ENCODE measurements at regions not wholly inside any gene's neighbourhood (a gene's known extent, or its start where the extent isn't known, plus 50 kb on each side); places are given as distances from the start of the nearest gene placed in this dataset.

DNA sequence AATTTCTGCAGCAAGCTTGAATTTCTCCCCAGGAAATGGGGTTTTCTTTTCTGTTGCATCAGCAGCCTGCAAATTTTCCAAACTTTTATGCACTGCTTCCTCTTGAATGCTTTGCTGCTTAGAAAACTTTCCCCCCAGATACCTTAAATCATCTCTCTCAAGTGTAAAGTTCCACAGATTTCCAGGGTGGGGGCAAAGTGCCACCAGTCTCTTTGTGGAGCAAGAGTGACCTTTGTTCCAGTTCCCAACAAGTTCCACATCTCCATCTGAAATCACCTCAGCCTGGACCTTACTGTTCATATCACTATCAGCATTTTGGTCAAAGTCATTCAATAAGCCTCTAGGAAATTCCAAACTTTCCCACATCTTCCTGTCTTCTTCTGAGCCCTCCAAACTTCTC lies 241.6 kb upstream of the TMTC1 start:
- POLR2A ChIA-PET, result no interaction called here
- Histone ChIP-seq H3K9me3 (ENCODE audit: control insufficient read depth, insufficient read depth, low read depth, low read length) (no peaks in the 10 kb centered on the region), H3K4me3 (ENCODE audit: low read depth, low read length) (no peak overlapping the region), H3K36me3 (ENCODE audit: control insufficient read depth in 2 of 2, insufficient read depth in 1 of 2, low read length in 2 of 2) (no peaks in the 10 kb centered on the region), H3K27ac (ENCODE audit: extremely low read depth, low read depth, low read length) (no peak overlapping the region), H3K4me1 (ENCODE audit: control insufficient read depth, insufficient read depth, low read length) (no peaks in the 10 kb centered on the region)
- TF ChIP-seq, protein P1, sequence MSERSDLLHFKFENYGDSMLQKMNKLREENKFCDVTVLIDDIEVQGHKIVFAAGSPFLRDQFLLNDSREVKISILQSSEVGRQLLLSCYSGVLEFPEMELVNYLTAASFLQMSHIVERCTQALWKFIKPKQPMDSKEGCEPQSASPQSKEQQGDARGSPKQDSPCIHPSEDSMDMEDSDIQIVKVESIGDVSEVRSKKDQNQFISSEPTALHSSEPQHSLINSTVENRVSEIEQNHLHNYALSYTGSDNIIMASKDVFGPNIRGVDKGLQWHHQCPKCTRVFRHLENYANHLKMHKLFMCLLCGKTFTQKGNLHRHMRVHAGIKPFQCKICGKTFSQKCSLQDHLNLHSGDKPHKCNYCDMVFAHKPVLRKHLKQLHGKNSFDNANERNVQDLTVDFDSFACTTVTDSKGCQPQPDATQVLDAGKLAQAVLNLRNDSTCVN (tag by site-specific recombination; optimal IDR thresholded peaks at IDR 0.05), result no peak
- TF ChIP-seq, protein P2, sequence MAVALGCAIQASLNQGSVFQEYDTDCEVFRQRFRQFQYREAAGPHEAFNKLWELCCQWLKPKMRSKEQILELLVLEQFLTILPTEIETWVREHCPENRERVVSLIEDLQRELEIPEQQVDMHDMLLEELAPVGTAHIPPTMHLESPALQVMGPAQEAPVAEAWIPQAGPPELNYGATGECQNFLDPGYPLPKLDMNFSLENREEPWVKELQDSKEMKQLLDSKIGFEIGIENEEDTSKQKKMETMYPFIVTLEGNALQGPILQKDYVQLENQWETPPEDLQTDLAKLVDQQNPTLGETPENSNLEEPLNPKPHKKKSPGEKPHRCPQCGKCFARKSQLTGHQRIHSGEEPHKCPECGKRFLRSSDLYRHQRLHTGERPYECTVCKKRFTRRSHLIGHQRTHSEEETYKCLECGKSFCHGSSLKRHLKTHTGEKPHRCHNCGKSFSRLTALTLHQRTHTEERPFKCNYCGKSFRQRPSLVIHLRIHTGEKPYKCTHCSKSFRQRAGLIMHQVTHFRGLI (tag by site-specific recombination; IDR thresholded peaks at IDR 0.05), result no peak
- TF ChIP-seq ZNF785 (tag by site-specific recombination; IDR thresholded peaks at IDR 0.05) (no peak), FEZF1 (tag by site-specific recombination; IDR thresholded peaks at IDR 0.05) (no peak), ZNF791 (tag by site-specific recombination; IDR thresholded peaks at IDR 0.05) (no peak), ZEB2 (tag by site-specific recombination; IDR thresholded peaks at IDR 0.05) (no peak)
- CTCF ChIA-PET, result no interaction called here

DNA sequence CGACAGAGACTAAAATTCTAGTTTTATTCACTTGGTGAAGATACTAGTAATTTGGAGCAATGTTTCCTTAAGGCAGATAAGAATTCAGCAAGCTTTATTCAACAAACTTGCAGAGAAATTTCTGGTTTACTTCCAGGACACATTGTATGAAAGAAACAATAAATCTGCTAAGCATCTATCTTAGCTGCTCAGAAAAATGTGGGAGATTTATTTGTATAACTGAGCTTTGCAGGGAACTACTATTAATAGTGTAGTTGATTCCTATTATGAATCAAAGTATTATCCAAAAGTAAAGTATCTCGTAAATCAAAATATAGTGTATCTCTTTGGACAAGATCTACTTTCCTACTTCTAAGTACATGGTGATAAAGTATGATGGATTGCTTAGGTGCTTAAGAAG lies 239.4 kb upstream of the TMTC1 start:
- TF ChIP-seq ZNF138 (tag by site-specific recombination; IDR thresholded peaks at IDR 0.05; ENCODE audit: borderline replicate concordance) (no peak), ZNF221 (tag by site-specific recombination; IDR thresholded peaks at IDR 0.05; ENCODE audit: borderline replicate concordance) (no peak), ZFP37 (tag by site-specific recombination; IDR thresholded peaks at IDR 0.05) (no peak), ZNF514 (tag by site-specific recombination; IDR thresholded peaks at IDR 0.05) (no peak), ZNF747 (tag by site-specific recombination; IDR thresholded peaks at IDR 0.05) (no peak), ZNF202 (tag by site-specific recombination; IDR thresholded peaks at IDR 0.05; ENCODE audit: borderline replicate concordance) (no peak), ZNF416 (tag by site-specific recombination; IDR thresholded peaks at IDR 0.05) (no peak), YY1 (tag by site-specific recombination; IDR thresholded peaks at IDR 0.05) (no peak), ZNF169 (tag by site-specific recombination; IDR thresholded peaks at IDR 0.05) (no peak), ZNF426 (tag by site-specific recombination; IDR thresholded peaks at IDR 0.05) (no peak), ZNF626 (tag by site-specific recombination; IDR thresholded peaks at IDR 0.05) (no peak), GLIS2 (tag by site-specific recombination; IDR thresholded peaks at IDR 0.05) (no peak), KLF10 (tag by site-specific recombination; IDR thresholded peaks at IDR 0.05) (no peak), SP2 (tag by site-specific recombination; IDR thresholded peaks at IDR 0.05) (no peak)
- TF ChIP-seq, protein P3, sequence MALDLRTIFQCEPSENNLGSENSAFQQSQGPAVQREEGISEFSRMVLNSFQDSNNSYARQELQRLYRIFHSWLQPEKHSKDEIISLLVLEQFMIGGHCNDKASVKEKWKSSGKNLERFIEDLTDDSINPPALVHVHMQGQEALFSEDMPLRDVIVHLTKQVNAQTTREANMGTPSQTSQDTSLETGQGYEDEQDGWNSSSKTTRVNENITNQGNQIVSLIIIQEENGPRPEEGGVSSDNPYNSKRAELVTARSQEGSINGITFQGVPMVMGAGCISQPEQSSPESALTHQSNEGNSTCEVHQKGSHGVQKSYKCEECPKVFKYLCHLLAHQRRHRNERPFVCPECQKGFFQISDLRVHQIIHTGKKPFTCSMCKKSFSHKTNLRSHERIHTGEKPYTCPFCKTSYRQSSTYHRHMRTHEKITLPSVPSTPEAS (tag by site-specific recombination; IDR thresholded peaks at IDR 0.05), result no peak
- TF ChIP-seq, protein P4, sequence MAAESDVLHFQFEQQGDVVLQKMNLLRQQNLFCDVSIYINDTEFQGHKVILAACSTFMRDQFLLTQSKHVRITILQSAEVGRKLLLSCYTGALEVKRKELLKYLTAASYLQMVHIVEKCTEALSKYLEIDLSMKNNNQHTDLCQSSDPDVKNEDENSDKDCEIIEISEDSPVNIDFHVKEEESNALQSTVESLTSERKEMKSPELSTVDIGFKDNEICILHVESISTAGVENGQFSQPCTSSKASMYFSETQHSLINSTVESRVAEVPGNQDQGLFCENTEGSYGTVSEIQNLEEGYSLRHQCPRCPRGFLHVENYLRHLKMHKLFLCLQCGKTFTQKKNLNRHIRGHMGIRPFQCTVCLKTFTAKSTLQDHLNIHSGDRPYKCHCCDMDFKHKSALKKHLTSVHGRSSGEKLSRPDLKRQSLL (tag by site-specific recombination; IDR thresholded peaks at IDR 0.05), result no peak
- TF ChIP-seq, protein P5, sequence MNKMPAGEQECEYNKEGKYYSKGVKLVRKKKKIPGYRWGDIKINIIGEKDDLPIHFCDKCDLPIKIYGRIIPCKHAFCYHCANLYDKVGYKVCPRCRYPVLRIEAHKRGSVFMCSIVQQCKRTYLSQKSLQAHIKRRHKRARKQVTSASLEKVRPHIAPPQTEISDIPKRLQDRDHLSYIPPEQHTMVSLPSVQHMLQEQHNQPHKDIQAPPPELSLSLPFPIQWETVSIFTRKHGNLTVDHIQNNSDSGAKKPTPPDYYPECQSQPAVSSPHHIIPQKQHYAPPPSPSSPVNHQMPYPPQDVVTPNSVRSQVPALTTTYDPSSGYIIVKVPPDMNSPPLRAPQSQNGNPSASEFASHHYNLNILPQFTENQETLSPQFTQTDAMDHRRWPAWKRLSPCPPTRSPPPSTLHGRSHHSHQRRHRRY (tag by site-specific recombination; IDR thresholded peaks at IDR 0.05), result no peak
- TF ChIP-seq, protein P6, sequence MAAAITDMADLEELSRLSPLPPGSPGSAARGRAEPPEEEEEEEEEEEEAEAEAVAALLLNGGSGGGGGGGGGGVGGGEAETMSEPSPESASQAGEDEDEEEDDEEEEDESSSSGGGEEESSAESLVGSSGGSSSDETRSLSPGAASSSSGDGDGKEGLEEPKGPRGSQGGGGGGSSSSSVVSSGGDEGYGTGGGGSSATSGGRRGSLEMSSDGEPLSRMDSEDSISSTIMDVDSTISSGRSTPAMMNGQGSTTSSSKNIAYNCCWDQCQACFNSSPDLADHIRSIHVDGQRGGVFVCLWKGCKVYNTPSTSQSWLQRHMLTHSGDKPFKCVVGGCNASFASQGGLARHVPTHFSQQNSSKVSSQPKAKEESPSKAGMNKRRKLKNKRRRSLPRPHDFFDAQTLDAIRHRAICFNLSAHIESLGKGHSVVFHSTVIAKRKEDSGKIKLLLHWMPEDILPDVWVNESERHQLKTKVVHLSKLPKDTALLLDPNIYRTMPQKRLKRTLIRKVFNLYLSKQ (tag by site-specific recombination; IDR thresholded peaks at IDR 0.05; ENCODE audit: borderline replicate concordance), result no peak
- TF ChIP-seq, protein P7, sequence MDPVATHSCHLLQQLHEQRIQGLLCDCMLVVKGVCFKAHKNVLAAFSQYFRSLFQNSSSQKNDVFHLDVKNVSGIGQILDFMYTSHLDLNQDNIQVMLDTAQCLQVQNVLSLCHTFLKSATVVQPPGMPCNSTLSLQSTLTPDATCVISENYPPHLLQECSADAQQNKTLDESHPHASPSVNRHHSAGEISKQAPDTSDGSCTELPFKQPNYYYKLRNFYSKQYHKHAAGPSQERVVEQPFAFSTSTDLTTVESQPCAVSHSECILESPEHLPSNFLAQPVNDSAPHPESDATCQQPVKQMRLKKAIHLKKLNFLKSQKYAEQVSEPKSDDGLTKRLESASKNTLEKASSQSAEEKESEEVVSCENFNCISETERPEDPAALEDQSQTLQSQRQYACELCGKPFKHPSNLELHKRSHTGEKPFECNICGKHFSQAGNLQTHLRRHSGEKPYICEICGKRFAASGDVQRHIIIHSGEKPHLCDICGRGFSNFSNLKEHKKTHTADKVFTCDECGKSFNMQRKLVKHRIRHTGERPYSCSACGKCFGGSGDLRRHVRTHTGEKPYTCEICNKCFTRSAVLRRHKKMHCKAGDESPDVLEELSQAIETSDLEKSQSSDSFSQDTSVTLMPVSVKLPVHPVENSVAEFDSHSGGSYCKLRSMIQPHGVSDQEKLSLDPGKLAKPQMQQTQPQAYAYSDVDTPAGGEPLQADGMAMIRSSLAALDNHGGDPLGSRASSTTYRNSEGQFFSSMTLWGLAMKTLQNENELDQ (tag by site-specific recombination; IDR thresholded peaks at IDR 0.05; ENCODE audit: low read depth), result no peak
- H3K4me3 ChIP-seq (ENCODE audit: low read depth, low read length), result no peak overlapping the region
- CTCF ChIA-PET, result no interaction called here
- no peaks in the 10 kb centered on the region for H3K9me3 ChIP-seq (ENCODE audit: control insufficient read depth, insufficient read depth, low read depth, low read length)
- no peaks in the 10 kb centered on the region for H3K36me3 ChIP-seq (ENCODE audit: control insufficient read depth in 2 of 2, insufficient read depth in 1 of 2, low read length in 2 of 2)
- no peaks in the 10 kb centered on the region for H3K4me1 ChIP-seq (ENCODE audit: control insufficient read depth, insufficient read depth, low read length)
- H3K27ac ChIP-seq (ENCODE audit: extremely low read depth, low read depth, low read length), result no peak overlapping the region
- POLR2A ChIA-PET, result no interaction called here

Data from HEK293 (cell line).